Lower leg skin (tissue), 3 donors: ENCODE measurements at regions not wholly inside any gene's neighbourhood (a gene's known extent, or its start where the extent isn't known, plus 50 kb on each side); places are given as distances from the start of the nearest gene placed in this dataset.

Experiments
- CTCF ChIP-seq, 3 donors: fragments of 450-650 bp; IDR thresholded peaks; one replicate each; pipeline ENCODE4 v1.5.1; 2016; ENCODE audit warnings: antibody characterized with exemption in 3 of 3, mild to moderate bottlenecking in 3 of 3, moderate library complexity in 2 of 3
- POLR2A ChIP-seq, 2 donors: fragments of 450-650 bp; IDR thresholded peaks; one replicate each; pipeline ENCODE4 v1.6.1; 2016 to 2017; ENCODE audit warnings: antibody characterized with exemption in 2 of 2, mild to moderate bottlenecking in 1 of 2, moderate library complexity in 1 of 2

- no peak for TF ChIP-seq CTCF (IDR thresholded peaks at IDR 0.05)
- no peak for TF ChIP-seq POLR2A (IDR thresholded peaks at IDR 0.05)
Observed at GRCh38 chr10:78410046-78410965, 376.6 kb downstream of the RPS24 start.
